Liver (tissue), 3 donors: ENCODE measurements at regions not wholly inside any gene's neighbourhood (a gene's known extent, or its start where the extent isn't known, plus 50 kb on each side); places are given as distances from the start of the nearest gene placed in this dataset.

Experiments used
- FOXA1 ChIP-seq: IDR thresholded peaks from 2 replicates; pipeline ENCODE4 v1.6.1; 2016; ENCODE audit warnings: antibody characterized with exemption
- GABPA ChIP-seq, 2 donors: IDR thresholded peaks in 1 of 2; conservative IDR thresholded peaks in 1 of 2; 2 replicates each; pipeline ENCODE4 v1.6.1; 2016; ENCODE audit warnings: antibody characterized with exemption in 2 of 2, mild to moderate bottlenecking in 1 of 2, moderate library complexity in 1 of 2
- HNF4G ChIP-seq: IDR thresholded peaks from 2 replicates; pipeline ENCODE4 v1.6.1; 2016; ENCODE audit warnings: antibody characterized with exemption
- JUND ChIP-seq, 2 donors: IDR thresholded peaks; 2 replicates each; pipeline ENCODE4 v1.6.1; 2016; ENCODE audit warnings: antibody characterized with exemption in 2 of 2
- RAD21 ChIP-seq, 2 donors: IDR thresholded peaks; 2 replicates each; pipeline ENCODE4 v1.6.1; 2016; ENCODE audit warnings: antibody characterized with exemption in 2 of 2, mild to moderate bottlenecking in 2 of 2
- RXRA ChIP-seq, 2 donors: IDR thresholded peaks; 2 replicates each; pipeline ENCODE4 v1.6.1; 2017 to 2018; ENCODE audit warnings: antibody characterized with exemption in 2 of 2, mild to moderate bottlenecking in 1 of 2
- SP1 ChIP-seq: IDR thresholded peaks from 2 replicates; pipeline ENCODE4 v1.6.1; 2018; ENCODE audit warnings: antibody characterized with exemption, mild to moderate bottlenecking
- TAF1 ChIP-seq: conservative IDR thresholded peaks from 2 replicates; pipeline ENCODE4 v1.6.1; 2016; ENCODE audit warnings: antibody characterized with exemption, mild to moderate bottlenecking
- YY1 ChIP-seq: IDR thresholded peaks from 2 replicates; pipeline ENCODE4 v1.6.1; 2016; ENCODE audit warnings: antibody characterized with exemption, mild to moderate bottlenecking
- TF ChIP-seq, protein P1 (sequence below): fragments of 150-350 bp; IDR thresholded peaks from 2 replicates; pipeline ENCODE4 v1.5.1; 2017; ENCODE audit warnings: improper control_type of control experiment, low read depth, low read length; ENCODE audit not compliant: missing input control
- TF ChIP-seq, protein P2 (sequence below): IDR thresholded peaks from 2 replicates; pipeline ENCODE4 v1.6.1; 2016; ENCODE audit warnings: antibody characterized with exemption
- TF ChIP-seq, protein P3 (sequence below): IDR thresholded peaks from 2 replicates; pipeline ENCODE4 v1.6.1; 2016; ENCODE audit warnings: antibody characterized with exemption, mild to moderate bottlenecking
- donor health status: healthy.
- donor health status: healthy.

DNA sequence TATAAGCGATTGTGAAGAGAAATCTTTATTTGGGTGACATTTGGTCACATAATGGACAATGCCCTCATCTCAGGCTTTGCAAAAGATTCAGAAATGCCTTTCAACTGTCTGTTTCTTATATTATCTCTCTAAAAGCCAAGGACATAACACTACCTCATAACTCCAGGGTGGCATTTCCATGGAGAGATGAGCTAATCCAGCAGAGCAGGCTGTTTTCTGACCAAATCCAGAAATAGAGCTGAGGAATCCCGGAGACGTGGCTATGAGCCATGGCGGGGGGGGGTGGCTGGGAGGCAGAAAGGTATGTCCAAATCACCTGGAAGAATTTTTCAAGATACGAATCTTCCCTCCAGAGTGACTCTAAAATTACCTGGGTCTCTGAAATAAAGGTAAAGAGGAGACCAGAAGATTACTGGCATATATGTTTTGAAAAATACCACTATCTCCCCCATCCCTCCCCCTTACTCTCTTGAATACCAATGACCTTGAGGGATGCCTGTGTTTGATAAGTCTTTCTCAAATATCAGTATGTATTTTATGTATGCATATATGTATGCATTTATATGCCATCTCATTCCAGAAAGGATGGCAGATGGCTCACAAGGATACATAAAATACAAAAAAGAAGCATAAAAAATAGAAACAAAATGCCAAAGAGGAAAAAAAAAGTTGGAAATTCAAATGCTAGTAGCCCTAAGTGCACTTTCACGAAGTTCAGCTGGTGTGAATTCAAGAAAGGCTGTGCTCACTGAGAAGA is 296.0 kb upstream of the MGAT5 start:
- TF ChIP-seq, protein P1, sequence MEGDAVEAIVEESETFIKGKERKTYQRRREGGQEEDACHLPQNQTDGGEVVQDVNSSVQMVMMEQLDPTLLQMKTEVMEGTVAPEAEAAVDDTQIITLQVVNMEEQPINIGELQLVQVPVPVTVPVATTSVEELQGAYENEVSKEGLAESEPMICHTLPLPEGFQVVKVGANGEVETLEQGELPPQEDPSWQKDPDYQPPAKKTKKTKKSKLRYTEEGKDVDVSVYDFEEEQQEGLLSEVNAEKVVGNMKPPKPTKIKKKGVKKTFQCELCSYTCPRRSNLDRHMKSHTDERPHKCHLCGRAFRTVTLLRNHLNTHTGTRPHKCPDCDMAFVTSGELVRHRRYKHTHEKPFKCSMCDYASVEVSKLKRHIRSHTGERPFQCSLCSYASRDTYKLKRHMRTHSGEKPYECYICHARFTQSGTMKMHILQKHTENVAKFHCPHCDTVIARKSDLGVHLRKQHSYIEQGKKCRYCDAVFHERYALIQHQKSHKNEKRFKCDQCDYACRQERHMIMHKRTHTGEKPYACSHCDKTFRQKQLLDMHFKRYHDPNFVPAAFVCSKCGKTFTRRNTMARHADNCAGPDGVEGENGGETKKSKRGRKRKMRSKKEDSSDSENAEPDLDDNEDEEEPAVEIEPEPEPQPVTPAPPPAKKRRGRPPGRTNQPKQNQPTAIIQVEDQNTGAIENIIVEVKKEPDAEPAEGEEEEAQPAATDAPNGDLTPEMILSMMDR = no peak
- TF ChIP-seq TAF1 = no peak
- TF ChIP-seq, protein P2, sequence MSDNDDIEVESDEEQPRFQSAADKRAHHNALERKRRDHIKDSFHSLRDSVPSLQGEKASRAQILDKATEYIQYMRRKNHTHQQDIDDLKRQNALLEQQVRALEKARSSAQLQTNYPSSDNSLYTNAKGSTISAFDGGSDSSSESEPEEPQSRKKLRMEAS = no peak
- TF ChIP-seq, protein P3, sequence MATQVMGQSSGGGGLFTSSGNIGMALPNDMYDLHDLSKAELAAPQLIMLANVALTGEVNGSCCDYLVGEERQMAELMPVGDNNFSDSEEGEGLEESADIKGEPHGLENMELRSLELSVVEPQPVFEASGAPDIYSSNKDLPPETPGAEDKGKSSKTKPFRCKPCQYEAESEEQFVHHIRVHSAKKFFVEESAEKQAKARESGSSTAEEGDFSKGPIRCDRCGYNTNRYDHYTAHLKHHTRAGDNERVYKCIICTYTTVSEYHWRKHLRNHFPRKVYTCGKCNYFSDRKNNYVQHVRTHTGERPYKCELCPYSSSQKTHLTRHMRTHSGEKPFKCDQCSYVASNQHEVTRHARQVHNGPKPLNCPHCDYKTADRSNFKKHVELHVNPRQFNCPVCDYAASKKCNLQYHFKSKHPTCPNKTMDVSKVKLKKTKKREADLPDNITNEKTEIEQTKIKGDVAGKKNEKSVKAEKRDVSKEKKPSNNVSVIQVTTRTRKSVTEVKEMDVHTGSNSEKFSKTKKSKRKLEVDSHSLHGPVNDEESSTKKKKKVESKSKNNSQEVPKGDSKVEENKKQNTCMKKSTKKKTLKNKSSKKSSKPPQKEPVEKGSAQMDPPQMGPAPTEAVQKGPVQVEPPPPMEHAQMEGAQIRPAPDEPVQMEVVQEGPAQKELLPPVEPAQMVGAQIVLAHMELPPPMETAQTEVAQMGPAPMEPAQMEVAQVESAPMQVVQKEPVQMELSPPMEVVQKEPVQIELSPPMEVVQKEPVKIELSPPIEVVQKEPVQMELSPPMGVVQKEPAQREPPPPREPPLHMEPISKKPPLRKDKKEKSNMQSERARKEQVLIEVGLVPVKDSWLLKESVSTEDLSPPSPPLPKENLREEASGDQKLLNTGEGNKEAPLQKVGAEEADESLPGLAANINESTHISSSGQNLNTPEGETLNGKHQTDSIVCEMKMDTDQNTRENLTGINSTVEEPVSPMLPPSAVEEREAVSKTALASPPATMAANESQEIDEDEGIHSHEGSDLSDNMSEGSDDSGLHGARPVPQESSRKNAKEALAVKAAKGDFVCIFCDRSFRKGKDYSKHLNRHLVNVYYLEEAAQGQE = no peak
- TF ChIP-seq JUND (IDR thresholded peaks at IDR 0.05) = no peak
- no peak for TF ChIP-seq YY1
- TF ChIP-seq SP1 = no peak
- no peak for TF ChIP-seq GABPA (IDR thresholded peaks at IDR 0.05 in 1 of 2, conservative IDR thresholded peaks at IDR 0.05 in 1 of 2)
- no peak for TF ChIP-seq FOXA1
- TF ChIP-seq RAD21 (IDR thresholded peaks at IDR 0.05) = no peak
- TF ChIP-seq HNF4G = no peak
- TF ChIP-seq RXRA (IDR thresholded peaks at IDR 0.05) = no peak
